A549 (cell line): ENCODE measurements at regions not wholly inside any gene's neighbourhood (a gene's known extent, or its start where the extent isn't known, plus 50 kb on each side); places are given as distances from the start of the nearest gene placed in this dataset.

ENCODE experiments used
- ATAC-seq, 2 experiments: fragments of 200-7000 bp in 1 of 2; fragments of >200 bp in 1 of 2; cut with Nextera tagmentation in 1 of 2; cut with Tn5 transposase in 1 of 2; 3 replicates each; pipeline versions ENCODE4 v1.8.0 to v1.9.1; 2018 to 2020; ENCODE audit warnings: mild to moderate bottlenecking in 1 of 2, moderate library complexity in 1 of 2
- CTCF ChIA-PET: fragments of 300-600 bp; sonication (Branson Sonifier 250); formaldehyde crosslinking; extraction: SDS; loops from one replicate; lab custom pipeline; 2021; ENCODE audit warnings: antibody characterized with exemption, inconsistent platforms; lab: Yijun Ruan, JAX
- POLR2A ChIA-PET: fragments of 350-600 bp; formaldehyde crosslinking; extraction: SDS; loops from one replicate; lab custom pipeline; 2021; ENCODE audit warnings: antibody characterized with exemption, inconsistent platforms; lab: Yijun Ruan, JAX
- DNase-seq, 2 experiments: peaks; one replicate each; pipeline versions ENCODE4 v3.0.0 to v3.0.0-alpha.2; 2011 to 2016; ENCODE audit warnings: low read depth in 1 of 2, low spot score in 1 of 2
- FAIRE-seq: peaks from 2 replicates; lab custom pipeline; 2011; peaks lifted over from hg19 to GRCh38; lab: Jason Lieb, UNC
- H3K27ac ChIP-seq, 2 experiments: fragments of >200 bp; sonication (Bioruptor Twin); formaldehyde crosslinking; 3 replicates each; pipeline ENCODE4 v1.5.1; 2016 to 2017
- H3K4me1 ChIP-seq: fragments of >200 bp; sonication (Bioruptor Twin); formaldehyde crosslinking; 3 replicates; pipeline ENCODE4 v1.6.1; 2016
- H3K4me2 ChIP-seq: fragments of >200 bp; sonication (Bioruptor Twin); formaldehyde crosslinking; 3 replicates; pipeline ENCODE4 v1.6.1; 2016
- H3K4me3 ChIP-seq: fragments of >200 bp; sonication (Bioruptor Twin); formaldehyde crosslinking; 3 replicates; pipeline ENCODE4 v1.5.1; 2016
- H3K9me3 ChIP-seq: fragments of >200 bp; sonication (Bioruptor Twin); formaldehyde crosslinking; 3 replicates; pipeline ENCODE4 v1.6.1; 2016
- BHLHE40 ChIP-seq: IDR thresholded peaks from 2 replicates; pipeline ENCODE4 v1.6.1; 2012; ENCODE audit warnings: low read depth, low read length, inconsistent platforms
- E2F6 ChIP-seq: IDR thresholded peaks from 2 replicates; pipeline ENCODE4 v1.6.1; 2012; ENCODE audit warnings: low read depth, borderline replicate concordance
- ESRRA ChIP-seq: fragments of 150-350 bp; IDR thresholded peaks from 2 replicates; pipeline ENCODE4 v1.6.1; 2014; ENCODE audit warnings: mild to moderate bottlenecking, low read length, borderline replicate concordance
- FOSB ChIP-seq: fragments of 250-450 bp; sonication (Bioruptor Pico); IDR thresholded peaks from 2 replicates; pipeline ENCODE4 v1.5.0; 2020; ENCODE audit warnings: mild to moderate bottlenecking, moderate library complexity
- FOSL2 ChIP-seq, 2 experiments: fragments of 450-650 bp in 1 of 2; fragments of >200 bp in 1 of 2; sonication (Bioruptor Twin) in 1 of 2; formaldehyde crosslinking; IDR thresholded peaks; 2 replicates each; pipeline versions ENCODE4 v1.5.0 to v1.6.1; 2016 to 2020; ENCODE audit warnings: mild to moderate bottlenecking in 1 of 2, moderate library complexity in 1 of 2
- HOXB13 ChIP-seq: fragments of 250-450 bp; sonication (Bioruptor Pico); IDR thresholded peaks from 2 replicates; pipeline ENCODE4 v1.5.0; 2020; ENCODE audit warnings: low read depth, mild to moderate bottlenecking, moderate library complexity
- KDM1A ChIP-seq: fragments of 200-600 bp; sonication (generic); IDR thresholded peaks from 2 replicates; pipeline ENCODE4 v1.6.1; 2016; ENCODE audit warnings: low read depth, mild to moderate bottlenecking
- NPAS2 ChIP-seq: fragments of 250-450 bp; sonication (Bioruptor Pico); IDR thresholded peaks from 2 replicates; pipeline ENCODE4 v1.8.0; 2022; ENCODE audit warnings: mild to moderate bottlenecking, moderate library complexity, borderline replicate concordance
- PHF8 ChIP-seq: fragments of 200-600 bp; sonication (generic); IDR thresholded peaks from 2 replicates; pipeline ENCODE4 v1.6.1; 2016; ENCODE audit warnings: low read depth, mild to moderate bottlenecking, antibody characterized with exemption, moderate library complexity, borderline replicate concordance
- POLR2AphosphoS2 ChIP-seq: conservative IDR thresholded peaks from 2 replicates; pipeline ENCODE4 v1.6.1; 2012; ENCODE audit warnings: low read length, improper control_type of control experiment, inconsistent platforms
- RARB ChIP-seq: fragments of 250-450 bp; sonication (Bioruptor Pico); IDR thresholded peaks from 2 replicates; pipeline ENCODE4 v1.8.0; 2021; ENCODE audit warnings: mild to moderate bottlenecking, moderate library complexity
- RCOR1 ChIP-seq: fragments of 150-350 bp; IDR thresholded peaks from 2 replicates; pipeline ENCODE4 v1.6.1; 2014; ENCODE audit warnings: antibody characterized with exemption, low read length, low read depth
- RFX5 ChIP-seq: fragments of 450-650 bp; IDR thresholded peaks from 2 replicates; pipeline ENCODE4 v1.7.1; 2014; ENCODE audit warnings: antibody characterized with exemption, mild to moderate bottlenecking, moderate library complexity
- RNF2 ChIP-seq: fragments of 200-600 bp; sonication (generic); IDR thresholded peaks from 2 replicates; pipeline ENCODE4 v1.6.1; 2016; ENCODE audit warnings: low read depth, mild to moderate bottlenecking, antibody characterized with exemption, moderate library complexity, borderline replicate concordance
- SMC3 ChIP-seq: fragments of >200 bp; sonication (Bioruptor Twin); formaldehyde crosslinking; IDR thresholded peaks from 3 replicates; pipeline ENCODE4 v1.6.1; 2018; ENCODE audit warnings: inconsistent platforms
- SREBF2 ChIP-seq: fragments of 450-650 bp; IDR thresholded peaks from 2 replicates; pipeline ENCODE4 v1.6.1; 2014; ENCODE audit warnings: mild to moderate bottlenecking, moderate library complexity
- ZC3H11A ChIP-seq: fragments of 450-650 bp; IDR thresholded peaks from 2 replicates; pipeline ENCODE4 v1.6.1; 2014; ENCODE audit warnings: antibody characterized with exemption, mild to moderate bottlenecking
- ZNF302 ChIP-seq: fragments of 250-450 bp; sonication (Bioruptor Pico); IDR thresholded peaks from 2 replicates; pipeline ENCODE4 v1.9.0; 2021; ENCODE audit warnings: inconsistent platforms, mild to moderate bottlenecking, moderate library complexity
- ZSCAN20 ChIP-seq: fragments of 250-450 bp; sonication (Bioruptor Pico); IDR thresholded peaks from 2 replicates; pipeline ENCODE4 v1.8.0; 2022; ENCODE audit warnings: mild to moderate bottlenecking, moderate library complexity
- WGBS: methylation state at CpG from one replicate; pipeline ENCODE4 v1.1.6; 2017; ENCODE audit errors: missing lambda C conversion rate; 5-methylcytosine and 5-hydroxymethylcytosine counted together
- TF ChIP-seq, protein P1 (sequence below): IDR thresholded peaks from 2 replicates; pipeline ENCODE4 v1.6.1; 2012

DNA sequence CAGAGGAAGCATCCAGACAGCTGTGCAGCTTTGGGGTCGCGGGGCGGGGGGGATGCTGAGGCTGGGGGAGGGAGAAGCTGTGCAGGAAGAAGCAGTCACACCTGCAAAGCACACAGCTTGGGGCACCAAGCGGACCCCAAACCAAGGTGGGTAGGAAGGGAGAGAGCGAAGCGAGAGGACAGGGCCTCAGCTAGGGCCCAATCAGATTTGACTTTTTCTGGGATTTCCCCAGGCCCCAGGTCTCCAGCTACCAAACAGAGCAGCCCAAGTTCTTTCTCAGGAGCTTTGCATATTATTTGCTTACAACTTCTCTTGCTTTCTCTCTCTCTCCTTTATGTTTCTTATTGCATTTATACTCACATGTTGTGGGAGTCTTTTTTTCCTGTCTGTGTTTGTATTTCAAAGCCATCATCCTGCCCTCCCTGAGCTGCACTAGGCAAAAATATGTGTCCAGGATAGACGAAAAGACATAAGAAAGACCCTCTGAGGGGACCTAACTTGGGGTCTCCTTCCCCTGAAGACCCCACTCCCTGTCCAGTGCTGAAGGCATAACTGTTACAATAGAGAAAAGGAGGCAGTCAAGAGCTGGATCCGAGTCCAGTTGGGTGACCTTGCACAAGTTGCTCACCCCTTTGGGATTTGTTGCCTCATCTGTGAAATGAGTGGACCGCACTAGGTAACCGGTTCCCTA is 50.6 kb upstream of the SMNDC1 start:
- CTCF ChIA-PET, result interaction anchor here (0.9 to 5.7 kb wide), 36 partner anchors 10 to 317 kb away, joined by 3 to 70 read pairs (median 7); partner anchors contain the start of gene DUSP5
- FAIRE-seq (no peak), ATAC-seq (no peak), DNase-seq (no peak)
- TF ChIP-seq RNF2, result no peak
- TF ChIP-seq ZSCAN20 (CRISPR knock-in tag), result no peak
- peaks cover 61% of the 10 kb centered on the region for H3K4me1 ChIP-seq
- no peak overlapping the region for H3K4me3 ChIP-seq
- POLR2A ChIA-PET, result interaction anchor here (1.3 kb wide), 1 partner anchor 175 kb away, joined by 3 read pairs; no protein-coding TSS in a partner anchor
- H3K4me2 ChIP-seq, result no peak overlapping the region; the same call in 2 of the 3 replicates
- H3K9me3 ChIP-seq, result no peaks in the 10 kb centered on the region
- WGBS, result 89% methylated on average over 8 of the region's 10 CpGs
- peak overlapping the region; percentile 79 to 83 for H3K27ac ChIP-seq

DNA sequence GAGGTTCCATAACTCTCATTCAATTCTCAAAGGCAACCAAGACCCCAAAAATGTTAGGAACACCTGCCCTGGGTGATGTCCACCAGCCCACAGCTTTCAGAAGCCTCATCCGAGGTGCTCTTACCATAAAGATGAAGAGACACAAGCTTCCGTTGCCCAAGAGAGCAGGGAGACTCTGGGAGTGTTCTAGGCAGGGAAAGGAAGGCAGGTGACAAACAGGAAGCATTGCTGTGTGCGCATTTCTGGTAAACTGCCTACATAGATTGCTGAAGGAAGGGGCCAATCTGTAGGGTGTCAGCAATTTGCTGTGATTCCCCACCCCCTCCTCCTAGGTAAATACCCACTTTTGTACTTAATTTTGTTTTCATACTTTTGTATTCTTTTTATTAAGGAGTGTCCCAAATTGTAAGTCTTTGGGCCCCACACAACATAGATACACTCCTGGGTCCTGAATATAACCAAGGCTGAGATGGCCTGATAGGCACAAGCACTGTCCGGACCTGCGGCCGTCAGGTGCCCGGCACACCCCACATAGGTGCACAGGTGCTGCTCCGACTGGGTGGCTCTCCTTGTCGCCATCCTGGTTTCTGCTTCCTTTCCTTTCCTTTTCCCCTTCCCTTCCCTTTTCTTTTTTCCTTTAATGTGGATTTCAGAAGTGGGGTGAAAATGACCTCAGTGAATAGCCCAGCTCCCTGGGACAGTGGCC is 51.4 kb upstream of the SMNDC1 start:
- no peaks in the 10 kb centered on the region for H3K9me3 ChIP-seq
- H3K27ac ChIP-seq, result peak overlapping the region; percentile 79 to 83
- ChIA-PET CTCF (interaction anchor here (1.2 to 5.7 kb wide), 11 partner anchors 11 to 316 kb away, joined by 3 to 70 read pairs (median 27); partner anchors contain the start of gene DUSP5), POLR2A (interaction anchor here (1.3 kb wide), 1 partner anchor 174 kb away, joined by 3 read pairs; no protein-coding TSS in a partner anchor)
- peak overlapping the region; percentile 41 for H3K4me2 ChIP-seq
- ATAC-seq (no peak), DNase-seq (no peak), FAIRE-seq (no peak)
- no peak overlapping the region for H3K4me3 ChIP-seq
- WGBS, result 80% methylated on average over 9 of the region's 9 CpGs
- H3K4me1 ChIP-seq, result peaks cover 62% of the 10 kb centered on the region
- TF ChIP-seq SREBF2 (no peak), ZC3H11A (no peak), SMC3 (no peak), KDM1A (no peak), FOSB (CRISPR knock-in tag) (no peak), PHF8 (no peak), E2F6 (no peak), RFX5 (no peak), FOSL2 (IDR thresholded peaks at IDR 0.05) (no peak), FOSL2 (CRISPR knock-in tag; IDR thresholded peaks at IDR 0.05) (no peak), RCOR1 (no peak), POLR2AphosphoS2 (no peak), NPAS2 (CRISPR knock-in tag) (no peak)

- WGBS, result 66% methylated on average over 19 of the region's 19 CpGs
- FAIRE-seq, result no peak
- Histone ChIP-seq H3K4me1 (peaks cover 68% of the 10 kb centered on the region), H3K27ac (peak overlapping the region; percentile 79 to 83), H3K4me2 (peak overlapping the region; percentile 41), H3K9me3 (no peaks in the 10 kb centered on the region), H3K4me3 (no peak overlapping the region)
- TF ChIP-seq BHLHE40 (no peak), ZNF302 (no peak), RARB (CRISPR knock-in tag) (no peak), POLR2AphosphoS2 (no peak), HOXB13 (CRISPR knock-in tag) (no peak), SREBF2 (no peak), ESRRA (no peak)
- TF ChIP-seq, protein P1, sequence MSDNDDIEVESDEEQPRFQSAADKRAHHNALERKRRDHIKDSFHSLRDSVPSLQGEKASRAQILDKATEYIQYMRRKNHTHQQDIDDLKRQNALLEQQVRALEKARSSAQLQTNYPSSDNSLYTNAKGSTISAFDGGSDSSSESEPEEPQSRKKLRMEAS, result no peak
- DNase-seq, result peak in 1 of 2 experiments; percentile 58
- POLR2A ChIA-PET, result no interaction called here
- ATAC-seq, result no peak
- CTCF ChIA-PET, result interaction anchor here (1.3 to 5.7 kb wide), 4 partner anchors 10 to 69 kb away, joined by 3 to 70 read pairs (median 34); no protein-coding TSS in a partner anchor
Measured at GRCh38 chr10:110356628-110357245, 52.0 kb upstream of the SMNDC1 start.
